WTC11 (cell line): ENCODE measurements at regions not wholly inside any gene's neighbourhood (a gene's known extent, or its start where the extent isn't known, plus 50 kb on each side); places are given as distances from the start of the nearest gene placed in this dataset.

ENCODE experiments used
- FOXJ3 ChIP-seq: sonication (generic); formaldehyde crosslinking; IDR thresholded peaks from 2 replicates; pipeline ENCODE4 v1.9.0; 2021; ENCODE audit warnings: missing genetic modification reagents, mild to moderate bottlenecking, borderline replicate concordance
- JAZF1 ChIP-seq: fragments of 250-450 bp; sonication (Bioruptor Pico); IDR thresholded peaks from 2 replicates; pipeline ENCODE4 v1.9.0; 2021; ENCODE audit warnings: moderate library complexity, mild to moderate bottlenecking, inconsistent platforms
- JUN ChIP-seq: sonication (generic); formaldehyde crosslinking; IDR thresholded peaks from 2 replicates; pipeline ENCODE4 v1.8.0; 2023; ENCODE audit warnings: mild to moderate bottlenecking, missing genetic modification reagents
- NFYB ChIP-seq: sonication (generic); formaldehyde crosslinking; conservative IDR thresholded peaks from 2 replicates; pipeline ENCODE4 v1.8.0; 2022; ENCODE audit warnings: low read depth, missing genetic modification reagents
- RELA ChIP-seq: sonication (generic); formaldehyde crosslinking; IDR thresholded peaks from 2 replicates; pipeline ENCODE4 v1.8.1; 2022; ENCODE audit warnings: missing genetic modification reagents, mild to moderate bottlenecking, borderline replicate concordance
- SOX15 ChIP-seq: fragments of 250-450 bp; sonication (Bioruptor Pico); IDR thresholded peaks from 2 replicates; pipeline ENCODE4 v1.9.0; 2021; ENCODE audit warnings: mild to moderate bottlenecking
- SP1 ChIP-seq: sonication (generic); formaldehyde crosslinking; conservative IDR thresholded peaks from 2 replicates; pipeline ENCODE4 v1.8.1; 2022; ENCODE audit warnings: missing genetic modification reagents
- USF1 ChIP-seq: sonication (generic); formaldehyde crosslinking; IDR thresholded peaks from 2 replicates; pipeline ENCODE4 v1.8.0; 2022; ENCODE audit warnings: mild to moderate bottlenecking, missing genetic modification reagents
- USF2 ChIP-seq: sonication (generic); formaldehyde crosslinking; IDR thresholded peaks from 2 replicates; pipeline ENCODE4 v1.8.1; 2023; ENCODE audit warnings: mild to moderate bottlenecking, missing genetic modification reagents, moderate library complexity
- ZNF219 ChIP-seq: sonication (generic); formaldehyde crosslinking; IDR thresholded peaks from 2 replicates; pipeline ENCODE4 v1.8.0; 2023; ENCODE audit warnings: missing genetic modification reagents, mild to moderate bottlenecking, borderline replicate concordance
- ZNF281 ChIP-seq: sonication (generic); formaldehyde crosslinking; IDR thresholded peaks from 2 replicates; pipeline ENCODE4 v1.8.0; 2023; ENCODE audit warnings: mild to moderate bottlenecking, missing genetic modification reagents
- ZNF423 ChIP-seq: fragments of 250-450 bp; sonication (Bioruptor Pico); IDR thresholded peaks from 2 replicates; pipeline ENCODE4 v2.1.2; 2022; ENCODE audit warnings: mild to moderate bottlenecking, moderate library complexity
- TF ChIP-seq, protein P1 (sequence below): fragments of 200-600 bp; IDR thresholded peaks from 2 replicates; pipeline ENCODE4 v1.8.0; 2022; ENCODE audit warnings: antibody characterized with exemption

DNA sequence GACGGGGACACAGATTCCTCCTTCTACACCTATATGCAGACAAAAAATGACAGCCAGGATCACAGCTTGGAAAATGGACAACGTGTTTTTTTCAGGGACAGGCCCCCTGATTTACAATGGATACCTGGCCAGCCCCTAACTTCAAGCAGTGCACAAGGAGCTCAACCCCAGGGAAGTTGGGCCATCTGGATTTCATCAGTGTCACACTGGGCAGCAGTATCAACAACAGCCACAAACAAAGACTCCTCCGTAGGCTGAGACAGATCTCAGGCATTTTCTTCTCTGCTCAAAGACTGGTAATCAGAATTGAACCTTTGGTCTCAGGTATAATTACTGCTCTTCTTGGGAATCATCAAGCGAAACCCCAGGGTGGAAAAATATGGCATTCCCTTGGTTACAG lies 374.0 kb downstream of the ZNF608 start:
- TF ChIP-seq, protein P1, sequence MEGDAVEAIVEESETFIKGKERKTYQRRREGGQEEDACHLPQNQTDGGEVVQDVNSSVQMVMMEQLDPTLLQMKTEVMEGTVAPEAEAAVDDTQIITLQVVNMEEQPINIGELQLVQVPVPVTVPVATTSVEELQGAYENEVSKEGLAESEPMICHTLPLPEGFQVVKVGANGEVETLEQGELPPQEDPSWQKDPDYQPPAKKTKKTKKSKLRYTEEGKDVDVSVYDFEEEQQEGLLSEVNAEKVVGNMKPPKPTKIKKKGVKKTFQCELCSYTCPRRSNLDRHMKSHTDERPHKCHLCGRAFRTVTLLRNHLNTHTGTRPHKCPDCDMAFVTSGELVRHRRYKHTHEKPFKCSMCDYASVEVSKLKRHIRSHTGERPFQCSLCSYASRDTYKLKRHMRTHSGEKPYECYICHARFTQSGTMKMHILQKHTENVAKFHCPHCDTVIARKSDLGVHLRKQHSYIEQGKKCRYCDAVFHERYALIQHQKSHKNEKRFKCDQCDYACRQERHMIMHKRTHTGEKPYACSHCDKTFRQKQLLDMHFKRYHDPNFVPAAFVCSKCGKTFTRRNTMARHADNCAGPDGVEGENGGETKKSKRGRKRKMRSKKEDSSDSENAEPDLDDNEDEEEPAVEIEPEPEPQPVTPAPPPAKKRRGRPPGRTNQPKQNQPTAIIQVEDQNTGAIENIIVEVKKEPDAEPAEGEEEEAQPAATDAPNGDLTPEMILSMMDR, result no peak
- no peak for TF ChIP-seq RELA
- TF ChIP-seq FOXJ3 (CRISPR knock-in tag), result no peak
- TF ChIP-seq JAZF1, result no peak
- no peak for TF ChIP-seq USF2 (CRISPR knock-in tag)
- no peak for TF ChIP-seq JUN (CRISPR knock-in tag)
- TF ChIP-seq ZNF219, result no peak
- TF ChIP-seq USF1 (CRISPR knock-in tag), result no peak
- no peak for TF ChIP-seq SP1 (CRISPR knock-in tag)
- no peak for TF ChIP-seq SOX15 (CRISPR knock-in tag)
- TF ChIP-seq ZNF281 (CRISPR knock-in tag), result no peak
- TF ChIP-seq ZNF423, result no peak
- no peak for TF ChIP-seq NFYB (CRISPR knock-in tag)
